ENCODE measurements at regions not wholly inside any gene's neighbourhood (a gene's known extent, or its start where the extent isn't known, plus 50 kb on each side); places are given as distances from the start of the nearest gene placed in this dataset.

GRCh38 chr3:175913286-175913685 is 1054.2 kb downstream of the NAALADL2 start:
- H3K4me3 ChIP-seq (ENCODE audit: low read depth, low read length): no peak overlapping the region
- DNase-seq (ENCODE audit: low read depth): no peak
- TF ChIP-seq CTCF (IDR thresholded peaks at IDR 0.05; ENCODE audit: insufficient read depth, low read length): no peak

GRCh38 chr3:175911937-175912336 is 1052.8 kb downstream of the NAALADL2 start:
- DNase-seq (ENCODE audit: low read depth): no peak
- no peak for TF ChIP-seq CTCF (IDR thresholded peaks at IDR 0.05; ENCODE audit: insufficient read depth, low read length)
- no peak overlapping the region for H3K4me3 ChIP-seq (ENCODE audit: low read depth, low read length)

- no peak for DNase-seq (ENCODE audit: low read depth)
- no peak for TF ChIP-seq CTCF (IDR thresholded peaks at IDR 0.05; ENCODE audit: insufficient read depth, low read length)
- no peak overlapping the region for H3K4me3 ChIP-seq (ENCODE audit: low read depth, low read length)
Observed at GRCh38 chr3:175902226-175902625, 1043.1 kb downstream of the NAALADL2 start.

- no peak for TF ChIP-seq CTCF (IDR thresholded peaks at IDR 0.05; ENCODE audit: insufficient read depth, low read length)
- DNase-seq (ENCODE audit: low read depth): no peak
- H3K4me3 ChIP-seq (ENCODE audit: low read depth, low read length): no peak overlapping the region
Observed at GRCh38 chr3:175898194-175898593, 1039.1 kb downstream of the NAALADL2 start.

- no peak overlapping the region for H3K4me3 ChIP-seq (ENCODE audit: low read depth, low read length)
- TF ChIP-seq CTCF (IDR thresholded peaks at IDR 0.05; ENCODE audit: insufficient read depth, low read length): no peak
- DNase-seq (ENCODE audit: low read depth): no peak
Observed at GRCh38 chr3:175896655-175897054, 1037.5 kb downstream of the NAALADL2 start.

GRCh38 chr3:175895731-175896130 is 1036.6 kb downstream of the NAALADL2 start:
- TF ChIP-seq CTCF (IDR thresholded peaks at IDR 0.05; ENCODE audit: insufficient read depth, low read length): no peak
- no peak for DNase-seq (ENCODE audit: low read depth)
- no peak overlapping the region for H3K4me3 ChIP-seq (ENCODE audit: low read depth, low read length)

- no peak for TF ChIP-seq CTCF (IDR thresholded peaks at IDR 0.05; ENCODE audit: insufficient read depth, low read length)
- no peak overlapping the region for H3K4me3 ChIP-seq (ENCODE audit: low read depth, low read length)
- DNase-seq (ENCODE audit: low read depth): no peak
Observed at GRCh38 chr3:175893566-175893965, 1034.4 kb downstream of the NAALADL2 start.
